CD14-positive monocyte (primary cell): ENCODE measurements at regions not wholly inside any gene's neighbourhood (a gene's known extent, or its start where the extent isn't known, plus 50 kb on each side); places are given as distances from the start of the nearest gene placed in this dataset.

Source experiments
- DNase-seq, 3 donors: peaks; one replicate each; pipeline ENCODE4 v3.0.0-alpha.2; 2011 to 2022
- H2AFZ ChIP-seq: 2 replicates; pipeline ENCODE4 v1.6.0; 2012; ENCODE audit warnings: mild to moderate bottlenecking, low read depth, low read length, inconsistent platforms; ENCODE audit not compliant: insufficient read depth, poor library complexity, severe bottlenecking
- H3K27ac ChIP-seq, 2 donors: 1 replicate in 1 of 2; 2 replicates in 1 of 2; pipeline ENCODE4 v1.5.1; 2012 to 2013; ENCODE audit warnings: low read length in 2 of 2, control low read depth in 1 of 2, inconsistent platforms in 1 of 2, low read depth in 1 of 2, mild to moderate bottlenecking in 1 of 2
- H3K27me3 ChIP-seq, 2 donors: one replicate each; pipeline versions ENCODE4 v1.6.0 to v1.6.1; 2011 to 2013; ENCODE audit warnings: low read length in 2 of 2; ENCODE audit not compliant: control insufficient read depth in 2 of 2, insufficient read depth in 2 of 2
- H3K36me3 ChIP-seq, 2 donors: replicated peaks in 1 of 2; 1 replicate in 1 of 2; 2 replicates in 1 of 2; pipeline versions ENCODE4 v1.5.1 to v1.6.1; 2012 to 2013; ENCODE audit warnings: low read length in 2 of 2, control low read depth in 1 of 2, inconsistent platforms in 1 of 2, mild to moderate bottlenecking in 1 of 2; ENCODE audit not compliant: insufficient read depth in 2 of 2, control insufficient read depth in 1 of 2
- H3K4me1 ChIP-seq, 2 donors: 1 replicate in 1 of 2; 2 replicates in 1 of 2; pipeline versions ENCODE4 v1.5.1 to v1.6.1; 2012 to 2013; ENCODE audit warnings: low read length in 2 of 2, control low read depth in 1 of 2, inconsistent platforms in 1 of 2, mild to moderate bottlenecking in 1 of 2, moderate library complexity in 1 of 2; ENCODE audit not compliant: insufficient read depth in 2 of 2, control insufficient read depth in 1 of 2
- H3K4me2 ChIP-seq: replicated peaks from 2 replicates; pipeline ENCODE3; 2012; ENCODE audit warnings: low read length, moderate library complexity, mild to moderate bottlenecking; ENCODE audit not compliant: poor library complexity, severe bottlenecking; ENCODE audit errors: extremely low read depth
- H3K4me3 ChIP-seq, 3 experiments: fragments of 200-600 bp in 1 of 3; sonication (generic) in 1 of 3; replicated peaks in 1 of 3; 1 replicate in 2 of 3; 2 replicates in 1 of 3; pipeline ENCODE4 v1.5.1; 2011 to 2013; ENCODE audit warnings: low read length in 3 of 3, mild to moderate bottlenecking in 3 of 3, control low read depth in 2 of 3, low read depth in 2 of 3, inconsistent platforms in 1 of 3, moderate library complexity in 1 of 3
- H3K79me2 ChIP-seq: 2 replicates; pipeline ENCODE4 v1.6.0; 2012; ENCODE audit warnings: mild to moderate bottlenecking, control low read depth, inconsistent platforms, low read length, moderate library complexity; ENCODE audit not compliant: insufficient read depth
- H3K9ac ChIP-seq: 2 replicates; pipeline ENCODE4 v1.6.0; 2017; ENCODE audit warnings: low read length, mild to moderate bottlenecking; ENCODE audit not compliant: insufficient read depth, poor library complexity, severe bottlenecking
- H3K9me3 ChIP-seq, 2 donors: replicated peaks in 1 of 2; 1 replicate in 1 of 2; 2 replicates in 1 of 2; pipeline versions ENCODE4 v1.5.1 to v1.6.1; 2012 to 2013; ENCODE audit warnings: low read length in 2 of 2, control low read depth in 1 of 2; ENCODE audit not compliant: control insufficient read depth in 1 of 2, insufficient read depth in 1 of 2
- H4K20me1 ChIP-seq: 2 replicates; pipeline ENCODE4 v1.6.0; 2012; ENCODE audit warnings: mild to moderate bottlenecking, low read length, control low read depth, moderate library complexity; ENCODE audit not compliant: insufficient read depth
- H3K27ac Mint-ChIP-seq, 7 donors: one replicate each; pipeline ENCODE4 v1.8.0; 2020; ENCODE audit warnings: mild to moderate bottlenecking in 7 of 7, mixed read lengths in 7 of 7, moderate library complexity in 6 of 7, inconsistent platforms in 2 of 7
- H3K27me3 Mint-ChIP-seq, 3 donors: one replicate each; pipeline ENCODE4 v1.8.0; 2021 to 2022; ENCODE audit warnings: low read depth in 3 of 3, mild to moderate bottlenecking in 3 of 3, mixed read lengths in 3 of 3, moderate library complexity in 3 of 3, inconsistent platforms in 1 of 3
- H3K36me3 Mint-ChIP-seq, 2 donors: one replicate each; pipeline ENCODE4 v1.8.0; 2020; ENCODE audit warnings: mixed read lengths in 2 of 2, inconsistent platforms in 1 of 2, mild to moderate bottlenecking in 1 of 2
- H3K4me1 Mint-ChIP-seq: one replicate; pipeline ENCODE4 v1.8.0; 2020; ENCODE audit warnings: mild to moderate bottlenecking, mixed read lengths
- H3K4me3 Mint-ChIP-seq, 2 donors: one replicate each; pipeline ENCODE4 v1.8.0; 2020; ENCODE audit warnings: mild to moderate bottlenecking in 2 of 2, mixed read lengths in 2 of 2, moderate library complexity in 1 of 2
- H3K9me3 Mint-ChIP-seq, 7 donors: one replicate each; pipeline ENCODE4 v1.8.0; 2020 to 2022; ENCODE audit warnings: mixed read lengths in 7 of 7, mild to moderate bottlenecking in 6 of 7, moderate library complexity in 6 of 7, inconsistent platforms in 2 of 7
- CTCF ChIP-seq: fragments of 200-600 bp; IDR thresholded peaks from one replicate; pipeline ENCODE4 v1.8.0; 2022; ENCODE audit warnings: antibody characterized with exemption, mild to moderate bottlenecking
- WGBS: methylation state at CpG from one replicate; pipeline ENCODE4 v1.1.5; 2013; ENCODE audit warnings: missing lambda C conversion rate; ENCODE audit not compliant: insufficient coverage; 5-methylcytosine and 5-hydroxymethylcytosine counted together
- intact Hi-C, 2 donors: fragments of 100-400 bp; cut with micrococcal nuclease; formaldehyde crosslinking; loops; one replicate each; pipeline versions ENCODE4 v1.15.0 to v1.15.1; 2023

DNA sequence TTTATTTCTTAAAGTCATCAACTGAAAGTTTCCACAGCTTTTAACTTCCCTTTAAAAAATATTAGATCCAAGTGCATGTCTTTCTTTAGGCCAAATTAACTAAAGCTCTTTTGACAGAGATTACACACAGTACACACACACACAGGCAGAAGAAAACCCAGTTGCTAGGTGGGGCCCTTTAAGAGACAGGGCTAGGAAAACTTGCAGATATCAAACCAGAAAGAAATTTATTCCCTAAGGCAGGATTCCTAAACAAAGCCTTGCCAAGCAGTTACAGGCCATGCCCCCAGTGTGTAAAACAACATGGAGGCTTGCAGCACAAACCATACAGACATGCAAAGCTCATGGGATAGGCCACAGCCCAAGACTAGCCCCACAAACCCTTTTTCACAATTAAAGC, 123.4 kb downstream of the FSCB start:
- Histone ChIP-seq H3K27me3 (no peaks in the 10 kb centered on the region), H2AFZ (no peak overlapping the region), H3K79me2 (no peaks in the 10 kb centered on the region), H3K4me1 (no peaks in the 10 kb centered on the region), H3K4me2 (no peak overlapping the region), H3K36me3 (no peaks in the 10 kb centered on the region), H3K9me3 (peaks cover 12 to 15% of the 10 kb centered on the region in 2 donors), H3K4me3 (no peak overlapping the region), H3K9ac (no peak overlapping the region), H3K27ac (no peak overlapping the region), H4K20me1 (no peaks in the 10 kb centered on the region)
- no peaks in the 10 kb centered on the region for H3K36me3 Mint-ChIP-seq
- no peak for DNase-seq
- intact Hi-C loops: no loop called here
- H3K9me3 Mint-ChIP-seq: peaks cover 0 to 30% (median 5%) of the 10 kb centered on the region in 7 donors
- no peak overlapping the region for H3K4me3 Mint-ChIP-seq
- TF ChIP-seq CTCF: no peak
- no peaks in the 10 kb centered on the region for H3K4me1 Mint-ChIP-seq
- peaks cover 0 to 2% (median 0%) of the 10 kb centered on the region in 3 donors for H3K27me3 Mint-ChIP-seq
- no peak overlapping the region for H3K27ac Mint-ChIP-seq

DNA sequence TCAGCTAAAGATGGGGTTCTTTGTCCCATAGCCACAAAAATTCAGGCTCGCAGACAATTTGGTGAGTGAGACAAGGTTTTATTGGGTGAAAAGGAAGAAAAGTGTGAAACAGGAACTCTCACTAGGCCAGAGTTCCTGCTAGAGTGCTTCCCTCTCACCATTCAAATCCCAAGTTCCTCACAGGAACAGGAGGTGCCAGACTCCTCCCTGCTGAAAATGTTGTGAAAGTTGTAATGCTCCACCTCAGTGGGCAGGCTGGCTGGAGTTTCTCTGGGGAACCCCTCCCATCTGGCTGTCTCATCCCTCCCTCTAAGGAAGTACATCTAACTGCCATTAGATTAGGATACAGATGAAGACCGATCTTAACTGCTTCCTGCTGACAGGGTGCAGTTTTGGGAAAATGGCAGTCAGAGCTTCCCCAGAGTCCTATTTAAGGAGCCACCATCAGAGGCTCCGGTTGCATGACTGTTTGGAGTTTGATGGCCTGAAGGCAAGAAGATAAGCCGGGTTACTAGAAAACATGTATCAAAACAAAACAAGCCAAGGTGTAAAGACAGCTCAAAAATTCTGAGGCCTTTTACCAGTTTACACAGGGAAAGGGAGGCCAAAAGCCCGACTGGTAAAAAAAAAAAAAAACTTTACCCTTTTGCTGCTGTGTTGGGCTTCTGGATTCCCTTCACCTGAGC, 127.6 kb downstream of the FSCB start:
- H3K79me2 ChIP-seq: no peaks in the 10 kb centered on the region
- no peaks in the 10 kb centered on the region for H4K20me1 ChIP-seq
- H3K36me3 ChIP-seq: no peaks in the 10 kb centered on the region
- no peak overlapping the region for H3K9ac ChIP-seq
- no peaks in the 10 kb centered on the region for H3K4me1 ChIP-seq
- DNase-seq: no peak
- H3K27me3 ChIP-seq: no peaks in the 10 kb centered on the region
- intact Hi-C loops: no loop called here
- no peak overlapping the region for H2AFZ ChIP-seq
- no peak overlapping the region for H3K27ac ChIP-seq
- peaks cover 20 to 37% of the 10 kb centered on the region in 2 donors for H3K9me3 ChIP-seq
- no peak overlapping the region for H3K27ac Mint-ChIP-seq
- H3K4me3 ChIP-seq: no peak overlapping the region
- H3K36me3 Mint-ChIP-seq: no peaks in the 10 kb centered on the region
- H3K9me3 Mint-ChIP-seq: peaks cover 9 to 28% (median 18%) of the 10 kb centered on the region in 7 donors
- no peak overlapping the region for H3K4me3 Mint-ChIP-seq
- WGBS: no CpG with 5 or more reads among the region's 5 CpGs
- H3K4me2 ChIP-seq: no peak overlapping the region
- no peak for TF ChIP-seq CTCF
- H3K4me1 Mint-ChIP-seq: no peaks in the 10 kb centered on the region
- H3K27me3 Mint-ChIP-seq: peaks cover 0 to 2% (median 0%) of the 10 kb centered on the region in 3 donors
